Naive thymus-derived CD4-positive, alpha-beta T cell (primary cell): ENCODE measurements at regions not wholly inside any gene's neighbourhood (a gene's known extent, or its start where the extent isn't known, plus 50 kb on each side); places are given as distances from the start of the nearest gene placed in this dataset.

ENCODE experiments used
- ATAC-seq: fragments of 150-1000 bp; cut with Tn5 transposase; 2 replicates; pipeline ENCODE4 v1.10.0; 2021; ENCODE audit warnings: mild to moderate bottlenecking, moderate library complexity
- CTCF ChIA-PET: fragments of 350-600 bp; sonication (Branson Sonifier 250); formaldehyde crosslinking; loops from one replicate; lab custom pipeline; 2021; ENCODE audit warnings: antibody characterized with exemption; lab: Charles Lee
- POLR2A ChIA-PET: fragments of 350-600 bp; sonication (Branson Sonifier 250); formaldehyde crosslinking; loops from one replicate; lab custom pipeline; 2021; ENCODE audit warnings: antibody characterized with exemption, inconsistent platforms; lab: Charles Lee
- DNase-seq, 9 donors: peaks; one replicate each; pipeline versions ENCODE4 v3.0.0 to v3.0.0-alpha.2; 2020 to 2022; ENCODE audit warnings: mixed read lengths in 1 of 9
- H3K27ac ChIP-seq: one replicate; pipeline ENCODE4 v1.7.0; 2013; ENCODE audit warnings: mild to moderate bottlenecking, low read depth, low read length, moderate library complexity
- H3K27me3 ChIP-seq, 2 donors: one replicate each; pipeline ENCODE4 v1.7.0; 2013; ENCODE audit warnings: low read length in 2 of 2, mild to moderate bottlenecking in 2 of 2, moderate library complexity in 2 of 2; ENCODE audit not compliant: control insufficient read depth in 2 of 2, insufficient read depth in 2 of 2
- H3K36me3 ChIP-seq, 3 experiments: 1 replicate in 2 of 3; 2 replicates in 1 of 3; pipeline ENCODE4 v1.7.0; 2013; ENCODE audit warnings: low read length in 3 of 3, mild to moderate bottlenecking in 3 of 3, moderate library complexity in 1 of 3; ENCODE audit not compliant: insufficient read depth in 3 of 3, control insufficient read depth in 2 of 3
- H3K4me1 ChIP-seq, 2 donors: one replicate each; pipeline ENCODE4 v1.7.0; 2013; ENCODE audit warnings: low read length in 2 of 2, mild to moderate bottlenecking in 2 of 2, moderate library complexity in 1 of 2; ENCODE audit not compliant: control insufficient read depth in 2 of 2, insufficient read depth in 2 of 2
- H3K4me3 ChIP-seq: 2 replicates; pipeline ENCODE4 v1.7.0; 2013; ENCODE audit warnings: mild to moderate bottlenecking, low read length
- H3K9me3 ChIP-seq, 3 experiments: 1 replicate in 2 of 3; 2 replicates in 1 of 3; pipeline ENCODE4 v1.7.0; 2013; ENCODE audit warnings: low read length in 3 of 3; ENCODE audit not compliant: control insufficient read depth in 2 of 3
- H3K27ac Mint-ChIP-seq, 9 donors: one replicate each; pipeline ENCODE4 v1.8.0; 2020 to 2022; ENCODE audit warnings: mixed read lengths in 9 of 9, mild to moderate bottlenecking in 8 of 9, moderate library complexity in 5 of 9, inconsistent platforms in 2 of 9
- H3K27me3 Mint-ChIP-seq, 5 donors: one replicate each; pipeline ENCODE4 v1.8.0; 2021 to 2022; ENCODE audit warnings: mixed read lengths in 5 of 5, mild to moderate bottlenecking in 1 of 5
- H3K36me3 Mint-ChIP-seq, 5 donors: one replicate each; pipeline ENCODE4 v1.8.0; 2020 to 2022; ENCODE audit warnings: mixed read lengths in 5 of 5, mild to moderate bottlenecking in 3 of 5, inconsistent platforms in 1 of 5
- H3K4me1 Mint-ChIP-seq, 7 donors: one replicate each; pipeline ENCODE4 v1.8.0; 2020 to 2022; ENCODE audit warnings: mixed read lengths in 7 of 7, mild to moderate bottlenecking in 3 of 7, inconsistent platforms in 1 of 7
- H3K4me3 Mint-ChIP-seq, 10 donors: one replicate each; pipeline ENCODE4 v1.8.0; 2020 to 2022; ENCODE audit warnings: mild to moderate bottlenecking in 10 of 10, mixed read lengths in 10 of 10, moderate library complexity in 6 of 10, inconsistent platforms in 2 of 10
- H3K9me3 Mint-ChIP-seq, 11 donors: one replicate each; pipeline ENCODE4 v1.8.0; 2020 to 2022; ENCODE audit warnings: mixed read lengths in 11 of 11, mild to moderate bottlenecking in 4 of 11, inconsistent platforms in 1 of 11, moderate library complexity in 1 of 11
- intact Hi-C, 2 donors: fragments of 100-400 bp; cut with micrococcal nuclease; formaldehyde crosslinking; loops; one replicate each; pipeline ENCODE4 v1.15.1; 2023

- ChIA-PET POLR2A (interaction anchor here (0.7 to 1.6 kb wide), 9 partner anchors 10 to 127 kb away, joined by 3 to 10 read pairs (median 4); partner anchors contain the start of gene IER5), CTCF (interaction anchor here (0.6 to 9.5 kb wide), 18 partner anchors 9 to 1677 kb away, joined by 3 to 66 read pairs (median 5); no protein-coding TSS in a partner anchor)
- Mint-ChIP-seq H3K27ac (peak overlapping the region in 8 of 9 donors; percentile 43 to 92 (median 76)), H3K36me3 (peaks cover 0 to 28% (median 5%) of the 10 kb centered on the region in 5 donors), H3K4me3 (peak overlapping the region; percentile 58 to 85 (median 80)), H3K9me3 (peaks cover 0 to 40% (median 19%) of the 10 kb centered on the region in 11 donors), H3K27me3 (peaks cover 0 to 32% (median 0%) of the 10 kb centered on the region in 5 donors), H3K4me1 (peaks cover 4 to 10% (median 9%) of the 10 kb centered on the region in 7 donors)
- Histone ChIP-seq H3K4me3 (no peak overlapping the region), H3K27me3 (no peaks in the 10 kb centered on the region), H3K27ac (no peak overlapping the region), H3K9me3 (peaks cover 0 to 23% (median 4%) of the 10 kb centered on the region in 3 experiments), H3K36me3 (no peaks in the 10 kb centered on the region), H3K4me1 (peaks cover 0 to 5% of the 10 kb centered on the region in 2 donors)
- intact Hi-C loops, result loop anchor here (1.0 to 5.0 kb wide), 12 partner anchors 17 to 651 kb away; partner anchors contain the start of genes IER5 (in 1 of the 2) and XPR1 (in 1 of the 2)
- ATAC-seq, result peak; percentile 99
- DNase-seq, result peak; percentile 35 to 84 (median 78)
Measured at GRCh38 chr1:181166377-181167196, 78.1 kb downstream of the IER5 start.

DNA sequence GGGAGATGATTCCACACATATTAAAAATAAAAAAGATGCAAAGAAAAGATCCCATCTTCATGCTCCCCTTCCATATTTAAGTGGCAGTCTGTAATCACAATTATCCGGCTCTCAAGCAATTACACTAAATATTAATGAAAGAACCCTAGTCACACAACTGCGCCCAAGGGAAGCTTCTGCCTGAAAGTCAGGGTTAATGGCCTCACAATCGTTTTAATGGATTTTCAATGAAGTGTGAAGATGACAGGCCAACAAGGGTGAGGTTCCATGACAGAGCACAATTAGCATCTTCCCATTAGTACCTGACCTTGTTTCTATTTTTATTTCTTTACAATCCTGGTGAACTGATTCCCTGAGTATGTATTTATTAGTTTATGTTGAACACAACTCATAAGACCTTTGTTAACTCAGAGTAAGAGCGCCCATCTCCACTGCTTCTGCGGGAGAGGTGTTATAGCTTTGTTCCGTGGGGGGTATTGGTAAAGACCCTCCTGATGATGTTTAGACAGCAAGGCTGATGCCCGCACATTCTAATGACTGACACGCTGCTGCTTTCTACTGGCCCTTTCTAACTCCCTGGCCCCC is 80.9 kb downstream of the IER5 start:
- peaks cover 4 to 10% (median 7%) of the 10 kb centered on the region in 7 donors for H3K4me1 Mint-ChIP-seq
- H3K9me3 Mint-ChIP-seq, result peaks cover 0 to 29% (median 9%) of the 10 kb centered on the region in 11 donors
- DNase-seq, result no peak
- Histone ChIP-seq H3K36me3 (no peaks in the 10 kb centered on the region), H3K4me3 (no peak overlapping the region), H3K4me1 (peaks cover 0 to 5% of the 10 kb centered on the region in 2 donors), H3K9me3 (peaks cover 0 to 9% (median 0%) of the 10 kb centered on the region in 3 experiments), H3K27me3 (no peaks in the 10 kb centered on the region), H3K27ac (no peak overlapping the region)
- peaks cover 4 to 7% (median 6%) of the 10 kb centered on the region in 5 donors for H3K36me3 Mint-ChIP-seq
- CTCF ChIA-PET, result interaction anchor here (0.9 to 4.6 kb wide), 5 partner anchors 19 to 86 kb away, joined by 3 to 32 read pairs (median 4); no protein-coding TSS in a partner anchor
- POLR2A ChIA-PET, result interaction anchor here (0.8 to 1.2 kb wide), 2 partner anchors 85 to 106 kb away, joined by 3 read pairs; no protein-coding TSS in a partner anchor
- H3K27ac Mint-ChIP-seq, result peak overlapping the region in 1 of 9 donors; percentile 38
- ATAC-seq, result no peak
- H3K4me3 Mint-ChIP-seq, result no peak overlapping the region
- intact Hi-C loops, result loop anchor here (5.0 kb wide), 4 partner anchors 187 to 652 kb away; partner anchors contain the start of gene XPR1 (in 1 of the 2)
- peaks cover 0 to 22% (median 0%) of the 10 kb centered on the region in 5 donors for H3K27me3 Mint-ChIP-seq

DNA sequence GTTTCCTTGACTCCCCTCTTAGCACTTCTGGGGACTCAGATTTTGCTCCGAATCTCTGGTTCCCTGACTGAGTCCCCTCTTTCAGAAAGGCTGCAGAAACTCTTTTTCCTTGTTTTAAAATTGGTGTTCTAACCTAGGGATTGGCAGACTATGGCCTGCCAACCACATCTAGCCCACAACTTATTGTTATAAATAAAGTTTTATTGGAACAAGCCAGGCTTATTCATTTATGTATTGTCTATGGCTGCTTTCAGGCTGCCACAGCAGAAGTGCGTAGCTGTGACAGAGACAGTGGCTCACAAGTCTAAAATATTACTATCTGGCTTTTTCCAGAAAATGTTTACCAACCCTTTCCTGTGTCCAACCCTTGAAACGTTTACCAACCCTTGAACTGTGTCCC is 81.7 kb downstream of the IER5 start:
- Mint-ChIP-seq H3K27ac (no peak overlapping the region), H3K4me1 (peaks cover 4 to 9% (median 6%) of the 10 kb centered on the region in 7 donors), H3K4me3 (no peak overlapping the region), H3K9me3 (peaks cover 0 to 21% (median 6%) of the 10 kb centered on the region in 11 donors), H3K27me3 (peaks cover 0 to 20% (median 0%) of the 10 kb centered on the region in 5 donors), H3K36me3 (peaks cover 0 to 6% (median 4%) of the 10 kb centered on the region in 5 donors)
- H3K9me3 ChIP-seq, result peaks cover 0 to 1% (median 0%) of the 10 kb centered on the region in 3 experiments
- peaks cover 0 to 5% of the 10 kb centered on the region in 2 donors for H3K4me1 ChIP-seq
- POLR2A ChIA-PET, result interaction anchor here (1.2 kb wide), 1 partner anchor 107 kb away, joined by 3 read pairs; no protein-coding TSS in a partner anchor
- no peak for DNase-seq
- intact Hi-C loops, result no loop called here
- H3K4me3 ChIP-seq, result no peak overlapping the region
- CTCF ChIA-PET, result interaction anchor here (0.5 to 4.6 kb wide), 4 partner anchors 13 to 86 kb away, joined by 3 to 29 read pairs (median 4); no protein-coding TSS in a partner anchor
- ATAC-seq, result no peak
- no peaks in the 10 kb centered on the region for H3K27me3 ChIP-seq
- H3K27ac ChIP-seq, result no peak overlapping the region
- no peaks in the 10 kb centered on the region for H3K36me3 ChIP-seq

- Histone ChIP-seq H3K4me1 (no peaks in the 10 kb centered on the region), H3K27me3 (no peaks in the 10 kb centered on the region), H3K27ac (no peak overlapping the region), H3K9me3 (no peaks in the 10 kb centered on the region), H3K4me3 (no peak overlapping the region), H3K36me3 (no peaks in the 10 kb centered on the region)
- peaks cover 0 to 12% (median 3%) of the 10 kb centered on the region in 11 donors for H3K9me3 Mint-ChIP-seq
- no peak overlapping the region for H3K27ac Mint-ChIP-seq
- CTCF ChIA-PET, result interaction anchor here (1.0 kb wide), 1 partner anchor 30 kb away, joined by 3 read pairs; no protein-coding TSS in a partner anchor
- no peak for ATAC-seq
- H3K4me1 Mint-ChIP-seq, result peaks cover 0 to 5% (median 0%) of the 10 kb centered on the region in 7 donors
- no peak overlapping the region for H3K4me3 Mint-ChIP-seq
- H3K36me3 Mint-ChIP-seq, result peaks cover 0 to 6% (median 3%) of the 10 kb centered on the region in 5 donors
- POLR2A ChIA-PET, result no interaction called here
- DNase-seq, result no peak
- H3K27me3 Mint-ChIP-seq, result peaks cover 0 to 22% (median 0%) of the 10 kb centered on the region in 5 donors
- intact Hi-C loops, result no loop called here
Measured at GRCh38 chr1:181172082-181172481, 83.6 kb downstream of the IER5 start.

GRCh38 chr1:181173761-181174447 is 85.4 kb downstream of the IER5 start:
- CTCF ChIA-PET, result interaction anchor here (1.2 kb wide), 1 partner anchor 90 kb away, joined by 3 read pairs; no protein-coding TSS in a partner anchor
- Histone ChIP-seq H3K4me1 (no peaks in the 10 kb centered on the region), H3K27me3 (no peaks in the 10 kb centered on the region), H3K27ac (no peak overlapping the region), H3K9me3 (no peaks in the 10 kb centered on the region), H3K36me3 (no peaks in the 10 kb centered on the region), H3K4me3 (no peak overlapping the region)
- POLR2A ChIA-PET, result no interaction called here
- ATAC-seq (no peak), DNase-seq (no peak)
- Mint-ChIP-seq H3K4me1 (peaks cover 0 to 8% (median 3%) of the 10 kb centered on the region in 7 donors), H3K27me3 (peaks cover 0 to 17% (median 0%) of the 10 kb centered on the region in 5 donors), H3K27ac (peak overlapping the region in 1 of 9 donors; percentile 68), H3K4me3 (no peak overlapping the region), H3K36me3 (peaks cover 0 to 6% (median 3%) of the 10 kb centered on the region in 5 donors), H3K9me3 (peaks cover 0 to 12% (median 3%) of the 10 kb centered on the region in 11 donors)
- intact Hi-C loops, result no loop called here
